ENCODE measurements at regions not wholly inside any gene's neighbourhood (a gene's known extent, or its start where the extent isn't known, plus 50 kb on each side); places are given as distances from the start of the nearest gene placed in this dataset.

DNA sequence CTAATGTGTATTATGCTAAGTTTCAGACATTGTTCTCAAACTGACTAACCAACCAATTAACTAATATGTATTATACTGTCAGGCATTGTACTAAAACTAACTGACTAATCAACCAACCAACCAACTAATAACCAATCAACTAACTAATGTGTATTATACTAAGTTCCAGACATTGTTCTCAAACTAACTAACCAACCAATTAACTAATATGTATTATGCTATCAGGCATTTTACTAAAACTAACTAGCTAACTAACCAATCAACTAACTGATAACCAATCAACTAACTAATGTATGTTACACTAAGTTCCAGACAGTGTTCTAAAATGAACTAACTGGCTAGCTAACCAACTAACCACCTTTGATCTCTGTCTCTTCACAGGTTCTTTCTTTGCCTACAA, 152.3 kb downstream of the SUDS3 start:
- Mint-ChIP-seq H3K4me3 (no peak overlapping the region), H3K36me3 (0 out of 2 replicates have a peak, but pooled peaks cover 4% of the 10 kb centered on the region), H3K27ac (no peak overlapping the region), H3K9me3 (peaks cover 9% of the 10 kb centered on the region), H3K4me1 (peaks cover 21% of the 10 kb centered on the region), H3K27me3 (ENCODE audit: low read depth) (no peaks in the 10 kb centered on the region; the same call in 1 of the 2 replicates)
- CTCF ChIA-PET: no interaction called here
- DNase-seq (ENCODE audit: low spot score): no peak
- ATAC-seq: no peak
- TF ChIP-seq, protein P1, sequence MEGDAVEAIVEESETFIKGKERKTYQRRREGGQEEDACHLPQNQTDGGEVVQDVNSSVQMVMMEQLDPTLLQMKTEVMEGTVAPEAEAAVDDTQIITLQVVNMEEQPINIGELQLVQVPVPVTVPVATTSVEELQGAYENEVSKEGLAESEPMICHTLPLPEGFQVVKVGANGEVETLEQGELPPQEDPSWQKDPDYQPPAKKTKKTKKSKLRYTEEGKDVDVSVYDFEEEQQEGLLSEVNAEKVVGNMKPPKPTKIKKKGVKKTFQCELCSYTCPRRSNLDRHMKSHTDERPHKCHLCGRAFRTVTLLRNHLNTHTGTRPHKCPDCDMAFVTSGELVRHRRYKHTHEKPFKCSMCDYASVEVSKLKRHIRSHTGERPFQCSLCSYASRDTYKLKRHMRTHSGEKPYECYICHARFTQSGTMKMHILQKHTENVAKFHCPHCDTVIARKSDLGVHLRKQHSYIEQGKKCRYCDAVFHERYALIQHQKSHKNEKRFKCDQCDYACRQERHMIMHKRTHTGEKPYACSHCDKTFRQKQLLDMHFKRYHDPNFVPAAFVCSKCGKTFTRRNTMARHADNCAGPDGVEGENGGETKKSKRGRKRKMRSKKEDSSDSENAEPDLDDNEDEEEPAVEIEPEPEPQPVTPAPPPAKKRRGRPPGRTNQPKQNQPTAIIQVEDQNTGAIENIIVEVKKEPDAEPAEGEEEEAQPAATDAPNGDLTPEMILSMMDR (IDR thresholded peaks at IDR 0.05): no peak
- no peak for TF ChIP-seq NFATC4 (CRISPR knock-in tag; IDR thresholded peaks at IDR 0.05)
- no peak for TF ChIP-seq ZNF317 (CRISPR knock-in tag; IDR thresholded peaks at IDR 0.05; ENCODE audit: borderline replicate concordance, low read depth)
- no peak for TF ChIP-seq OVOL2 (CRISPR knock-in tag; IDR thresholded peaks at IDR 0.05; ENCODE audit: borderline replicate concordance)
- TF ChIP-seq, protein P2, sequence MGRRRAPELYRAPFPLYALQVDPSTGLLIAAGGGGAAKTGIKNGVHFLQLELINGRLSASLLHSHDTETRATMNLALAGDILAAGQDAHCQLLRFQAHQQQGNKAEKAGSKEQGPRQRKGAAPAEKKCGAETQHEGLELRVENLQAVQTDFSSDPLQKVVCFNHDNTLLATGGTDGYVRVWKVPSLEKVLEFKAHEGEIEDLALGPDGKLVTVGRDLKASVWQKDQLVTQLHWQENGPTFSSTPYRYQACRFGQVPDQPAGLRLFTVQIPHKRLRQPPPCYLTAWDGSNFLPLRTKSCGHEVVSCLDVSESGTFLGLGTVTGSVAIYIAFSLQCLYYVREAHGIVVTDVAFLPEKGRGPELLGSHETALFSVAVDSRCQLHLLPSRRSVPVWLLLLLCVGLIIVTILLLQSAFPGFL (CRISPR knock-in tag; IDR thresholded peaks at IDR 0.05; ENCODE audit: borderline replicate concordance): no peak
- no peak for TF ChIP-seq PRRX2 (CRISPR knock-in tag; IDR thresholded peaks at IDR 0.05)
- POLR2A ChIA-PET: no interaction called here

DNA sequence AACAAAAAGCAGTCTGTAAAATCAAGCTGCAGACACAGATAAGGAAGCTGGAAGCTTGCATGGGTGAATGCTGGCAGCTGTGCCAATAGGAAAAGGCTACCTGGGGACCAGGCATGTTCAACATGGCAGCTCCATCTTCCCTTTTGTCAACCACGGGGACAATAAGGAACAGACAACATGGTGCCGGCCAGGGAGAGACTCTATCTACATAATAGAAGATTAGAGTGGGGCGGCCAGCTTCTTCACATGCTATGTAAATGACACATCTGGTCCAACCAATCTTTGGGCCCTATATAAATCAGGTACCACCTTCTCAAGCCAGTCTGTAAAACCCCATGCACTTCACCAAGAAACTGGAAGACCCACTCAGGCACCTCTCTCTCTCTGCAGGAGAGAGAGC, 157.6 kb downstream of the SUDS3 start:
- ChIA-PET CTCF (interaction anchor here (1.3 to 1.4 kb wide), 2 partner anchors 88 to 170 kb away, joined by 3 to 4 read pairs; no protein-coding TSS in a partner anchor), POLR2A (no interaction called here)
- ATAC-seq: no peak
- H3K36me3 Mint-ChIP-seq: 0 out of 2 replicates have a peak, but pooled peaks cover 4% of the 10 kb centered on the region
- H3K27ac Mint-ChIP-seq: no peak overlapping the region; the same call in 1 of the 2 replicates
- H3K4me3 Mint-ChIP-seq: no peak overlapping the region
- TF ChIP-seq ATF1 (CRISPR knock-in tag; IDR thresholded peaks at IDR 0.05) (no peak), CREM (CRISPR knock-in tag; IDR thresholded peaks at IDR 0.05) (no peak), ZNF671 (CRISPR knock-in tag; IDR thresholded peaks at IDR 0.05) (no peak), HMGA2 (CRISPR knock-in tag; IDR thresholded peaks at IDR 0.05) (no peak), GABPB1 (CRISPR knock-in tag; IDR thresholded peaks at IDR 0.05) (no peak), PRRX2 (CRISPR knock-in tag; IDR thresholded peaks at IDR 0.05) (no peak), JAZF1 (CRISPR knock-in tag; IDR thresholded peaks at IDR 0.05) (no peak), SP1 (CRISPR knock-in tag; conservative IDR thresholded peaks at IDR 0.05) (no peak), SMAD4 (CRISPR knock-in tag; IDR thresholded peaks at IDR 0.05) (no peak), ZNF232 (CRISPR knock-in tag; IDR thresholded peaks at IDR 0.05) (no peak)
- TF ChIP-seq, protein P3, sequence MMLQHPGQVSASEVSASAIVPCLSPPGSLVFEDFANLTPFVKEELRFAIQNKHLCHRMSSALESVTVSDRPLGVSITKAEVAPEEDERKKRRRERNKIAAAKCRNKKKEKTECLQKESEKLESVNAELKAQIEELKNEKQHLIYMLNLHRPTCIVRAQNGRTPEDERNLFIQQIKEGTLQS (CRISPR knock-in tag; conservative IDR thresholded peaks at IDR 0.05): no peak
- TF ChIP-seq, protein P1 (IDR thresholded peaks at IDR 0.05): no peak
- TF ChIP-seq, protein P4, sequence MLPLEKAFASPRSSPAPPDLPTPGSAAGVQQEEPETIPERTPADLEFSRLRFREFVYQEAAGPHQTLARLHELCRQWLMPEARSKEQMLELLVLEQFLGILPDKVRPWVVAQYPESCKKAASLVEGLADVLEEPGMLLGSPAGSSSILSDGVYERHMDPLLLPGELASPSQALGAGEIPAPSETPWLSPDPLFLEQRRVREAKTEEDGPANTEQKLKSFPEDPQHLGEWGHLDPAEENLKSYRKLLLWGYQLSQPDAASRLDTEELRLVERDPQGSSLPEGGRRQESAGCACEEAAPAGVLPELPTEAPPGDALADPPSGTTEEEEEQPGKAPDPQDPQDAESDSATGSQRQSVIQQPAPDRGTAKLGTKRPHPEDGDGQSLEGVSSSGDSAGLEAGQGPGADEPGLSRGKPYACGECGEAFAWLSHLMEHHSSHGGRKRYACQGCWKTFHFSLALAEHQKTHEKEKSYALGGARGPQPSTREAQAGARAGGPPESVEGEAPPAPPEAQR (CRISPR knock-in tag; IDR thresholded peaks at IDR 0.05): no peak
- H3K9me3 Mint-ChIP-seq: peaks cover 5% of the 10 kb centered on the region
- H3K4me1 Mint-ChIP-seq: peaks cover 58% of the 10 kb centered on the region
- DNase-seq (ENCODE audit: low spot score): no peak
- no peaks in the 10 kb centered on the region for H3K27me3 Mint-ChIP-seq (ENCODE audit: low read depth)
